ENCODE measurements at regions not wholly inside any gene's neighbourhood (a gene's known extent, or its start where the extent isn't known, plus 50 kb on each side); places are given as distances from the start of the nearest gene placed in this dataset.

GRCh38 chr3:115287198-115287597 lies 140.1 kb upstream of the ZBTB20 start:
- TF ChIP-seq CTCF (conservative IDR thresholded peaks at IDR 0.05; ENCODE audit: low read depth, low read length) (no peak), POLR2A (IDR thresholded peaks at IDR 0.05; ENCODE audit: low read depth, low read length) (no peak), SMC3 (IDR thresholded peaks at IDR 0.05; ENCODE audit: low read depth, low read length) (no peak), MAFK (IDR thresholded peaks at IDR 0.05; ENCODE audit: low read depth, low read length) (no peak), RFX5 (IDR thresholded peaks at IDR 0.05; ENCODE audit: low read depth, low read length) (no peak), NFE2L2 (IDR thresholded peaks at IDR 0.05; ENCODE audit: low read depth, low read length) (no peak), USF2 (IDR thresholded peaks at IDR 0.05; ENCODE audit: low read depth, low read length) (no peak), RAD21 (IDR thresholded peaks at IDR 0.05; ENCODE audit: low read length) (no peak)
